ENCODE measurements at regions not wholly inside any gene's neighbourhood (a gene's known extent, or its start where the extent isn't known, plus 50 kb on each side); places are given as distances from the start of the nearest gene placed in this dataset.
A peak's percentile ranks its signal among the peaks of the same experiment; 100 is the strongest.

GRCh38 chr20:5696011-5696559 lies 54.1 kb upstream of the SHLD1 start:
- Mint-ChIP-seq H3K27ac (no peak overlapping the region), H3K4me1 (peaks cover 8% of the 10 kb centered on the region), H3K9me3 (ENCODE audit: insufficient read depth) (no peaks in the 10 kb centered on the region), H3K27me3 (no peaks in the 10 kb centered on the region), H3K4me3 (no peak overlapping the region)
- Histone ChIP-seq H3K36me3 (replicated peaks in 1 of 2; ENCODE audit: control extremely low read depth in 1 of 2, control insufficient read depth in 1 of 2, extremely low read depth in 1 of 2, insufficient read depth in 2 of 2, low read length in 1 of 2) (no peaks in the 10 kb centered on the region), H2AFZ (ENCODE audit: insufficient read depth, low read depth, low read length, poor library complexity, severe bottlenecking) (no peak overlapping the region), H3K27me3 (replicated peaks in 1 of 4; ENCODE audit: control extremely low read depth in 1 of 4, control insufficient read depth in 3 of 4, insufficient read depth in 4 of 4, low read length in 3 of 4) (no peaks in the 10 kb centered on the region), H3K9me3 (ENCODE audit: control extremely low read depth in 1 of 3, control insufficient read depth in 2 of 3, insufficient read depth in 1 of 3, low read length in 2 of 3) (peaks cover 0 to 9% (median 0%) of the 10 kb centered on the region in 3 donors), H4K20me1 (ENCODE audit: control insufficient read depth, insufficient read depth, low read length, poor library complexity, severe bottlenecking) (no peaks in the 10 kb centered on the region), H3K4me1 (ENCODE audit: control insufficient read depth in 2 of 2, insufficient read depth in 2 of 2, low read length in 2 of 2) (peaks cover 15 to 19% of the 10 kb centered on the region in 2 donors), H3K9ac (ENCODE audit: low read length) (no peak overlapping the region), H3K79me2 (ENCODE audit: control insufficient read depth, insufficient read depth, low read length) (no peaks in the 10 kb centered on the region), H3K4me3 (ENCODE audit: control extremely low read depth in 1 of 5, extremely low read depth in 1 of 5, insufficient read depth in 1 of 5, low read depth in 2 of 5, low read length in 4 of 5) (no peak overlapping the region), H3K4me2 (replicated peaks; ENCODE audit: low read depth, low read length, poor library complexity, severe bottlenecking) (no peak overlapping the region), H3K27ac (ENCODE audit: low read length in 2 of 2) (no peak overlapping the region)
- ChIA-PET POLR2A (interaction anchor here (0.6 kb wide), 1 partner anchor 83 kb away, joined by 3 read pairs; no protein-coding TSS in a partner anchor), CTCF (no interaction called here)
- no peak for DNase-seq
- intact Hi-C loops (cut with micrococcal nuclease): no loop called here
- 98% methylated on average over 6 of the region's 7 CpGs for WGBS (ENCODE audit: insufficient coverage)
- ATAC-seq (ENCODE audit: low read depth): no peak
- no peak for TF ChIP-seq CTCF (IDR thresholded peaks at IDR 0.05)
- TF ChIP-seq EZH2 (IDR thresholded peaks at IDR 0.05; ENCODE audit: borderline replicate concordance, insufficient read depth, low read depth, low read length, poor library complexity, severe bottlenecking): no peak

GRCh38 chr20:5691918-5692618 lies 58.1 kb upstream of the SHLD1 start:
- H3K79me2 ChIP-seq (ENCODE audit: control insufficient read depth, insufficient read depth, low read length): no peaks in the 10 kb centered on the region
- CTCF ChIA-PET: interaction anchor here (0.8 to 0.9 kb wide), 2 partner anchors 38 to 123 kb away, joined by 3 read pairs; no protein-coding TSS in a partner anchor
- Mint-ChIP-seq H3K27ac (peak overlapping the region; percentile 86), H3K9me3 (ENCODE audit: insufficient read depth) (no peaks in the 10 kb centered on the region), H3K4me1 (peaks cover 18% of the 10 kb centered on the region), H3K4me3 (peak overlapping the region; percentile 69), H3K27me3 (no peaks in the 10 kb centered on the region)
- peak; percentile 83 for DNase-seq
- POLR2A ChIA-PET: interaction anchor here (0.6 to 0.7 kb wide), 2 partner anchors 38 to 46 kb away, joined by 3 to 7 read pairs; no protein-coding TSS in a partner anchor
- no peaks in the 10 kb centered on the region for H4K20me1 ChIP-seq (ENCODE audit: control insufficient read depth, insufficient read depth, low read length, poor library complexity, severe bottlenecking)
- peak overlapping the region; percentile 65 for H3K4me2 ChIP-seq (replicated peaks; ENCODE audit: low read depth, low read length, poor library complexity, severe bottlenecking)
- H2AFZ ChIP-seq (ENCODE audit: insufficient read depth, low read depth, low read length, poor library complexity, severe bottlenecking): peak overlapping the region; percentile 38
- peak overlapping the region in 1 of 5 experiments; percentile 14 for H3K4me3 ChIP-seq (ENCODE audit: control extremely low read depth in 1 of 5, extremely low read depth in 1 of 5, insufficient read depth in 1 of 5, low read depth in 2 of 5, low read length in 4 of 5)
- peak overlapping the region in 1 of 2 donors; percentile 25 for H3K27ac ChIP-seq (ENCODE audit: low read length in 2 of 2)
- WGBS (ENCODE audit: insufficient coverage): 50% methylated on average over 2 of the region's 9 CpGs
- TF ChIP-seq CTCF (IDR thresholded peaks at IDR 0.05) (no peak), EZH2 (IDR thresholded peaks at IDR 0.05; ENCODE audit: borderline replicate concordance, insufficient read depth, low read depth, low read length, poor library complexity, severe bottlenecking) (no peak)
- no peak overlapping the region for H3K9ac ChIP-seq (ENCODE audit: low read length)
- no peaks in the 10 kb centered on the region for H3K27me3 ChIP-seq (replicated peaks in 1 of 4; ENCODE audit: control extremely low read depth in 1 of 4, control insufficient read depth in 3 of 4, insufficient read depth in 4 of 4, low read length in 3 of 4)
- intact Hi-C loops (cut with micrococcal nuclease): loop anchor here (1.0 to 5.0 kb wide), 4 partner anchors 17 to 106 kb away; no protein-coding TSS in a partner anchor
- peak; percentile 100 for ATAC-seq (ENCODE audit: low read depth)
- peaks cover 30 to 40% of the 10 kb centered on the region in 2 donors for H3K4me1 ChIP-seq (ENCODE audit: control insufficient read depth in 2 of 2, insufficient read depth in 2 of 2, low read length in 2 of 2)
- H3K36me3 ChIP-seq (replicated peaks in 1 of 2; ENCODE audit: control extremely low read depth in 1 of 2, control insufficient read depth in 1 of 2, extremely low read depth in 1 of 2, insufficient read depth in 2 of 2, low read length in 1 of 2): no peaks in the 10 kb centered on the region
- peaks cover 0 to 6% (median 0%) of the 10 kb centered on the region in 3 donors for H3K9me3 ChIP-seq (ENCODE audit: control extremely low read depth in 1 of 3, control insufficient read depth in 2 of 3, insufficient read depth in 1 of 3, low read length in 2 of 3)
